Hematopoietic multipotent progenitor cell (in vitro differentiated cells): ENCODE measurements at regions not wholly inside any gene's neighbourhood (a gene's known extent, or its start where the extent isn't known, plus 50 kb on each side); places are given as distances from the start of the nearest gene placed in this dataset.
"Not testable (repeated sequence)": the region's sequence is repeated elsewhere in the genome, so short reads cannot be mapped to it uniquely, and the experiment has no call there.

Experiments
- DNase-seq, 3 donors: peaks; one replicate each; pipeline ENCODE4 v3.0.0-alpha.2; 2011 to 2015; ENCODE audit warnings: low read depth in 2 of 3, low spot score in 2 of 3

DNA sequence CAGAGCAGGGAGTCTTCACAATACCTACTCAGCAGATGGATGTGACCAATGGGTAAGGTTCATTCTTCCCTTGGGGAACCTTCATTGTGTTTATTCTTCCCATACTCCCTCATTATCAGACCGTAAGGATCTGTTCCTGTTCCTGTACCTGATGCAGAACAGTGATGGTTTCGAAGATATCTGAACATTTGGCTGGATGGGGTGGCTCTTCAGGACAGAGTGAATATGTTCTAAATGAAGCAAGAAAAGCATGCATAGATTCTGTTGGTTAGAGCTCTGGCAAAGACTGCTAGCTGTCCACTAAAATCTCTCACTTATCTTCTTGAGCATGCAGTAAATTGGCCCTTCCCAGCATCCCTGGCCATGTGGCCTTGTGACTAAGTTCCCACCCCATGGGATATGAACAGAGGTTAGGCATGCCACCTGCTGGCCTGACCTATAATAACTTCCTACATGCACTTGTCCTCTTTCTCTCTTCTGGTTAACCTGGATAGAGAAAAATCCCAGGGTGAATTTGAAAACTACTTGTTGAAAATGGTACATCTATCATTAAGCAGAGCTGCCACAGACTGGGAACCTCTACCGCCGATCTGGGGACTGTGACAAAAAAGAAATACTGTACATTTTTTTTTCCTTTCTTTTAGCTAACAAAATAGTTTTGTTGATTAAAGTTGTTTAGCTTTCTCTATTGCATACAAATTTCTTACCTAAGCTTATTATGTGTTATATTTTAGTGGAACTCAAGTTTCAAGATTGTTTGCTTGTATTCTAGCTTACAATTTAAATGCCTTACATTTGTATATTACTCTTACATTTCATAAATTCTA lies 60.0 kb upstream of the BANK1 start:
- DNase-seq: peak in 2 of 3 donors; percentile 59 to 75

DNA sequence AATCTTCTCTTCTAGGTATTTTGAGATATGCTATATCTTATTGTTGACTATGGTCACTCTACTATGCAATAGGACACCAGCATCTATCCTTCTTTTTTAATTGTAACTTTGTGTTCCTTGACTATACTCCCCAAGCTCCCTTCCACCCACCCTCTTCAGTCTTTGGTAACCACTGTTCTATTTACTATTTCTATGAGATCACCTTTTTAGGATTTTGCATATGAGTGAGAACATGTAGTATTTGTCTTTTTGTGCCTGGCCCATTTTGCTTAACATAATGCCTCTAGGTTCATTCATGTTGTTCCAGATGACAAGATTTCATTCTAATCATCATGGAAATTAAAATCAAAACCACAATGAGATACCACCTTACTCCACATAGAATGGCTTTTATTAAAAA lies 63.3 kb upstream of the BANK1 start:
- no peak for DNase-seq

DNA sequence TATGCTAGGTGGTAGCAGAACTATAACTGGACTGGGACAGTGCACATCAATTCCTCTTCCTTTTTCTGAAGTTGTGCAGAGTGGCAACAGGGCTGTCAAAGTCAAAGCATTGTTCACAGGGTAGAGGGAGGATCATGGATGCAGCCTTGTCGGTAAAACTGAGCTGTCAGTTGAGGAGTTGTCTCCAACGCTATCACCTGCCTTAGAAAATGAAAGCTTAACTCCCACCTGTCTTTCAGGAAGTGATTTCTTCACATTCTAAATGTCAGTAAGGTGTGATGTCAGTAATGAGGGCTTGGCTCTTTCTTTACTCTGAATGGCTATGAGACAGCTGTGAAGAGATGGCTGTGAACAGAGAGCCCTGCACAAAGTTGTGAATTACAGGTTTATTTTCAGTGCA lies 66.4 kb upstream of the BANK1 start:
- no peak for DNase-seq

DNA sequence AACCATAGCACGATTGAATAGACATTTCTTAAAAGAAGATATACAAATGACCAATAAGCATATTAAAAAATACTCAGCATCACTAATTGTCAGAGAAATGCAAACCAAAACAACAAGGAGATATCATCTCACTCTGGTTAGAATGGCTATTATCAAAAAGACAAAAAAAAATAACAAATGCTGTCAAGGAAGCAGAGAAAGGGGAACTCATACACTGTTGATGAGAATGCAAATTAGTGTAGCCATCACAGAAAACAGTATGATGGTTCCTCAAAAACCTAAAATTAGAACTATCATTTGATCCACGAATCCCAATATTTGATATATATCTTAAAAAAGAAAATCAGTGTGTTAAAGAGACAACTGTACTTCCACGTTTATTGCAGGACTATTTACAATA lies 71.7 kb upstream of the BANK1 start:
- DNase-seq: no peak

DNA sequence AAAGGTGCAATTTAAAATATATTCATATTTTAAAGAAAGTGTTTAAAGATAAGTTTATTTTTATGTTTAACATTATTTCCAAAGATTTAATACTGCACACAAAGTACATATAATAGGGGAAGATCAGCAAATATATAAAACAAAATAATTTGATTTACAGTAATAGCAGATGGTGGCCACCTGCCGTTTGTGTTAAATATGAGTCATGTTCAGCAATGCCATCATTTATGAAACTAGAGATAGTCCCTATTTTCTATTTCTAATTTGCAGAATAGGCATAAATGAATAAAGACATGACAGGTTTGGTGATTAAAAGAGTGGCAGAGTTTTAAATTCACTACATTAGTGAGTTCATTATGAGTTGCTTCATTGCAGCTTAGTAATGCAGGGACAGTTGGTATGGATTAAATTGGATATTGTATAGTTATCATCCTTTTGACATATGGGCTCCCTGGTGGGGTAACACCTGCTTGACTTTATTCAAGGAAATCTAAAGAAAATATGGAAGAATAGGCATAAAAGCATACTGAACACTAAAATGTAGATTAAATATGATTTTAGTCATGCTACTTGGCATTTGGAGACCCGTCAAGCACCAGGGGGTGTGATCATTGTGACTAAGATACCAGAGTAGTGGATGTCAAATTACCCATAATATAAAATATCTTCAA lies 78.8 kb upstream of the BANK1 start:
- no peak for DNase-seq

DNA sequence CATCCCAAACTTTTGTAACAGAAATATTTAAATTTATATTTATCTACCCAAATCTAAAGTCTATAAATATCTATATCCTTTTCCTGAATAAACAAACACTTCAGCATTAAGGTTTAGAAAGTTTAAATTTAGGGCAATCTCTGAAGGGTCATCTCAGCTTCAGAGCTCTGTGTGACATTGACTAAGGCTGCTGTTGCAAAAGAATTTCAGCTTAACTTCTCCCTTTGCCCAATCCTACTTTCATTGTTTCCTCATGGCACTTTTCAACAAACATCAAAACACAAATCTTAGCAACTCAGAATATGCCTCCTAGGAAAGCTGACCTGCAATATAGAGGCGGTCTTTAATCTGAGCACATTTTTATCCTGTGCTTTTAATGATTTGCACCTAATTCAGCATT lies 79.7 kb upstream of the BANK1 start:
- DNase-seq: no peak

DNA sequence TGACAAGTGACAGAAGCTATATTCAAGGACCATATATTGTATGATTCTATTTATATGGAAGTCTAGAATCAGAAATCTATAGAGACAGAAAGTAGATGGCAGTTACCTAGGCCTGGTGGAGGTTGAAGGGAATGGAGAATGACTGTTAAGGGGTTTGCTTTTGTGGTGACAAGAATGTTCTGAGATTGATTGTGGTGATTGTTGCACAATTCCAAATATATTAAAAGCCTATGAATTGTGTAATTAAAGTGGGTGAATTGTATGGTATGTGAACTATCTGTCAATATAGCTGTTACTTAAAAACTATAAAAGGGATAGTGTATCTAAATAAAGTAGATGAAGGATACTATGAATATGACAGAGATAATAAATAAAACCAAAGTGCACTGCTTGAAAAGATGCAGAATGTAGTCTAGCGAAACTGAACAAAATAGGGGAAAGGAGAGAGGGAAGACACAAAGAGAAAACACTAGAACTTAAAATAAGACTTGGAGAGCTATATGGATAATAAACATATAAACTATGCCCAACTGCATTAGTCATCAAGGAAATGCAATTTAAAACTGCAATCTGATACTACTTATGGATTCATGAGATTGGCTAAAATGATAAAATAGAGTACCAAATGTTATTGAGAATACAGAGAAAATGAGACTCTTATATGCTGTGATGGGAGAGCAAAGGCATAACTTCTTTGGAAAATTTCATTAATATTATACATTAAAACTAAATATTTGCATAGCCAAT lies 82.1 kb upstream of the BANK1 start:
- DNase-seq: no peak

DNA sequence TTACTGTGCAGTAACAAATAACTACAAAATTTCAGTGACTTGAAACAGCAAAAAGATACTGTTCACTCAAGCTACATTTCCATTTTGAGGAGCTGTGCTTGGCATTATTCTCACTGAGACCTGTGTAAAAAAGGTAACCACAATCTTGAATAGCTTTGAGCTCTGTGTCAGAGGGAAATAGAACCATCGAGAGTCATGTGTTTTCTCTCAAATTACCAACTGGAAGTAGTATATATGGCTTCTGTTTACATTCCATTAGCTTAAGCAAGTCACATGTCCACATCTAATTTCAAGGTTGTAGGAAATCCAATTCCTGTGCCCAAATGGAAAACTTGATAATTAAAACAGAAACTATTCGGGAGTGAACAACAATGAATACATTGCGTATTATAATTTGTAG lies 82.9 kb upstream of the BANK1 start:
- no peak for DNase-seq

DNA sequence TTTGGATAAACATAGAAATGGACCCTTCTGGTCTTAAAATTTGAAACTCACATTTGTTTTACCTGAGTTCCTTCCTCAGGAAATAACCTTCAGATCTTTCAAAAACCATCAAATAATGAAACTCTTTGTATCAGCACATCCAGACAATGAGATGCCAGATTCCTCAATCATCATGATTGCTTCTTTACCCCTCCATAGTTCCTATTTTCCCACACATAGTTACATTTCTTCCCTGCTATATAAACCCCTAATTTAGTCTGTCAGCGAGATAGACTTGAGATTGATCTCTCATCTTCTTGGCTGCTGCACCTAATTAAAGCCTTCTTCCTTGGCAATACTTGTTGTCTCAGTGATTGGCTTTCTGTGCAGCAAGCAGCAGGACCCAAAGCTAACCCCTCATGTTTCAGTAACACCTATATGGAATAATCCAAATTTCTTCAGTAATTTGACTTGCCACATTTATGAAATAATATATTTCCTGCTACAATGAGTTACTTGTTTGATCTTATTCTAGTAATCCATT lies 83.9 kb upstream of the BANK1 start:
- no peak for DNase-seq

DNA sequence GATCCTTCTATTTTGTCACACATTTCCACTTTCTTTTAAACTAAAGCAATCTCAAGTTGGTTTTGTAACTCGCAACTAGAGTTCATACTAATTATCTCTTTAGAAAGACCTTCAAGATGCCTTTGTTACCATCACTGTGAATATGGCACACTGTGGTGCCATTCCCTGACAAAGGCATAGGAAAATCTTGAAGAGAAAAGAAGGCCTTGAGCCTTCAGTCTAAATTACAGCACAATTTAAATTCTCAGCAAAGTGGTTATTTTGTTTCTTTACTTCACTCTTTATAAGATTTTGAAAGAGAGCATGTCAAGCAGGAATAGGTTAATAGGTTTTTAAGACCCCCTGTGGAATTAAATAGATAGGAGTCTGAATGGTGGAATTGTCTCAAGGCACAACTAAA lies 89.0 kb upstream of the BANK1 start:
- no peak for DNase-seq

DNA sequence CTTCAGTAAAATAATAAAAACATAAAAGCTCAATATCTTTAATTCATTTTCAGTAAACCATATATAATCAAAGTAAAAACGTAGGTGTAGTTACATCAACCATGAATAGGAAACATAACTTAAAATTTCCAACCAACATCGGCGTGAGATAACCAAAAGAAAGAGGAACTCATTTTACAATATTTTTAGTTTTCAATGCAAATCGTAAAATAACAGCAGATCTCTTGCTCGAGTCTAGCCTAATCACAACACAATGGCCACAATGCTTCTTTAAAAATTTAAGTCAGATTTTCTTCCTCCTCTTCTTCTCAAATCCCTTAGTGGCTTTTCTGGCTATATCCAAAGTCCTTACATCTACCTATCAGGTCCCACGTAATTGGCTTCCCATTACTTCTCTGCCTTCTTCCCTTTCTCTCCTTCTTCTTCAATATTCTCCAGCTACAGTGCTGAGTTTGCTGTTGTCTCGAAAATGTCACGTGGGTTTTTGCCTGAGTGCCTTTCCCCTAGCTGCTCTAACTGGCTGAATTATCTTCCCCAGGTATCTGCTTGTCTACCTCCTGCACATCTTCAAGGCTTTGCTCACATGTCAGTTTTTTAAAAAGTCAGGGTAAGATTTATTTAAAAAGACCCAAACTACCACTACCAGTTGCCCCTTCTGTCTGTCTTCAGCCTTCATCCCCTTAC lies 90.9 kb upstream of the BANK1 start:
- DNase-seq: peak in 1 of 3 donors; percentile 17

DNA sequence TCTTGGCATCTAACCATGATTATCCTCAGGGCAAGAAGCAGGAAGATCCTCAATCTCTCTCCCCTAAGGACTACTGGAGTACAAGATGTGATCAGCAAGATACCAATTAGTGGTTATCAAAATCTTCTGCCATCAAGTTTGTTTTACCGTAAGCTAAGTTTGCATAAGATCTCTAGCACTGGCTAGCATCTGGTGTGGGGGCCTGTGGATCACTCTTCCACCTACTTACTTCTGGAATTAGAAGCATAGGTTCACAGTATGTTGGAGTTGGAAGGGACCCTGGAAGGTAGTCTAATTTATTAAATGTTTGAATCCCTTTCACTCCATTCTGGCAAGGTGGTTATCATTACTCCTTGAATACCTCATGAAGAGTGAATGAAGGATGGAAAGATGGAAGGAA lies 93.3 kb upstream of the BANK1 start:
- no peak for DNase-seq

DNA sequence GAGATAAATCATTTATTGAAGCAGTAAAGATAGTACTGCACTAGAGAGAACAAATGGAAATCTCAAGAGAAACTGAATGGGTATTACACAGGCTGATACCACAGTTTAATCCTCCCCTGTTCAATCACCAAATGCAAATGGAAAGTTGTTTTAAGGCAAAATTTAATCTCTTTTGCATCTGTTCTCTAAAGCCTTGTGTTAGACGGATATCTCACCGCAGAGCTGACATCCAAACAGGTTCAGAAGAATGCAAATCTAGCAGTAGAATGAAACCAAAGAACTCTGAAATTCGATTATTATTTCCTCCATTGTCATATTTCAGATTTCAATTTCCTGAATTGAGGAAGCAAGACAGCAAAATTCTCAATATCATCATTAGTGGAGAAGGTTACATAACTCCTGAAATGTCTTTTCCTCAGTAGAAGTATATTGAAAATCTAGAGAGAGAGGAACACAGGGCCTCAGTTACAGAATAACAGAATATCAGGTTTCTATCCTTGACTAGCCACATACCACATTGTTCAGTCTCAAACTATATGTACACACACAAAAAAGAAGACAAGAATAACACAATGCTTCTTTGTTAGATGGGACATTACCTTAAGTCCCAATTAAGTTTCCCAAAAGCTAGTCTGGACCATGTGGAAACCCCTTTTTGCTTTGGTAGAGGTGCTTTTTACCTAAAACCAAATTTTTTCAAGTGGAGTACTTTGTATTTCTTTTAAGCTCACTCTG lies 94.1 kb upstream of the BANK1 start:
- no peak for DNase-seq

DNA sequence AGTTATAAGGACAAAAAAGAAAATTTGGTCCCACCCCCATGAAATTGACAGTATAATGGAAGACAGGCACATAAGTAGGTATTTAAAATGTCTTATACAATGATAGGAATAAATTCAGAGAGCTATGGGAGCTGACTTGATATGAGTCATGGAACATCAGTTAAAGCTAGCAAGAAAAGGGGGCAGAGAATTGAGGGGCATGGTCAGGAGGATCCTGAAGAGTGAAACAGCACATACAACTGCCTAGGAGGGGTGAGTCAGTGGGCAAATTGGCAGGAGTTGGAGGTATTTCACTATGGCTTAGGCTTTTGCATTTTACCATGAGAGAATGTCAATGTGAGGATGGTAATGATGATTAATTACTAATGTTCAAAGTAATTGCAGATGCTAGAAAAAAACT lies 95.4 kb upstream of the BANK1 start:
- DNase-seq: no peak

DNA sequence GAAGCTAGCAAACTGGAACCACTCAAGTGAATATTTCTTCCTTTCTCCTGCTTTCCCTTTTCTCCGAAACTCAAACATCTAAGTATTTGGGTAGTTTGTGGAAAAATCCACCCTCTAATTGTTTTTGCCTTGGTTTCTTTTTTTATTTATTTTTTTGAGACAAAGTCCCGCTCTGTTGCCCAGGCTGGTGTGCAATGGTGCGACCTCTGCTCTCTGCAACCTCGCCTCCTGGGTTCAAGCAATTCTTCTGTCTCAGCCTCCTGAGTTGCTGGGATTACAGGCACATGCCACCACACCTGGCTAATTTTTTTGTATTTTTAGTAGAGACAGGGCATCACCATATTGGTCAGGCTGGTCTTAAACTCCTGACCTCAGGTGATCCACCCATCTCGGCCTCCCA lies 96.1 kb upstream of the BANK1 start:
- DNase-seq: not testable (repeated sequence)

DNA sequence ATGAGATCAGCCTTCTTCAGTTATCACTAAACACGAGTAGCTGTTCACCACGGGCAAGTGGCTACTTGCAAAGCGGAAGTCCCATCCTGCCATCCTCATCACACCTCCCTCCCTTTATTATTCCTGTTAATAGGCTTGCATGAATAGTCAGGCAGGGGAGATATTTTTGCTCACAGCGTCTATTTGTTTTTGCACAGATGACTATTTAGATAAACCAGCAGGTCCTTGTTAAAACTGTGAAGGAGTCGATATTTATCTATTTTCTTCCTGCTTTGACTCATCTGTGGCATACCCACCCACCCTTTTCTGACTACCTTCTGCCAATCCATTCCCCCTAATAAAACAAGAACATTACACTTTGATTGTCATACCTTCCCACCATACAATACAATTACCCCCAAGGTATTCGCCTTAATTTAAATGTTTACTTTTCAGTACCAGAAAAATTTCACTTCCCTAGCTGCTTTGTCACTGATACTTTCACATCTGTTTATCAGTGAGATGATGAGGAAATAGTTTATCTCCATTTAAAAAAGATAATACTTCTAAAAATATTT lies 96.6 kb upstream of the BANK1 start:
- no peak for DNase-seq

DNA sequence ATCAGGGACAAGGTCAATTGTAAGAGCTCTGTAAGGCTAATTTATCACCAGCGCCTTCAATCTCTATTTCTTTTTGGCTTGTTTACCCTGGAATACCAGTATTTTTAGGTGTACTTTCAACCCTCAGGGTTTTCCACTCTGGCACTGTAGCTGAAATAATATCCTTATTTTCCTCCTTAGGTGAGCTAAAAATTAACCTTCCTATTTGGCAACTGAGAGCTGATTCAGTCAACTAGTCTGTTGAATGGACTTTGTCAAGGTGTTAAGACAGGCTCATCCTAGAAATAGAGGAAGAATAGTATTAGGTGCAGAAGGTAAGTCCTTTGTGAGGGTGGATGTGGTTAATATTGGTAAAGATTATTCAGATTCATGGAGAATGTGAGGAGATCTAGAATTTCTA lies 101.3 kb upstream of the BANK1 start:
- DNase-seq: no peak

DNA sequence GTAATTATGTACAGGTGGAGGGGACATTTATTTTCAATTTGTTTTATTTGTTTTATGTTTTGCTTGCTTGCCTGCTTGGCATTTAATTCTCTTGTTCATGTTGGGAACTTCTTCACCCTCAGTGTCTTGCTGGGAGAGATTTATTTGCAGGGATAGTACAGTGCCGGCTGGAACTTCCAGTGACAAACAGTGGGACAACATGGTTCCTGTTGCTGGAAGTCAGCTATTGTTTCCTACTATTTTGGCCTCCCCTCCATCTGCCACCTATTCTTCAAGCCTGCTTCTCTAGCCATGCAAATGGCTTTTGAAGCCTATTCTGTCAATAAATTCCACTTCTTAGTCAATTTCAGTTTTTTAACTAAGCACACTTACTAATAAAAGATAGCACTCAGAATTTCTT lies 105.4 kb upstream of the BANK1 start:
- no peak for DNase-seq

DNA sequence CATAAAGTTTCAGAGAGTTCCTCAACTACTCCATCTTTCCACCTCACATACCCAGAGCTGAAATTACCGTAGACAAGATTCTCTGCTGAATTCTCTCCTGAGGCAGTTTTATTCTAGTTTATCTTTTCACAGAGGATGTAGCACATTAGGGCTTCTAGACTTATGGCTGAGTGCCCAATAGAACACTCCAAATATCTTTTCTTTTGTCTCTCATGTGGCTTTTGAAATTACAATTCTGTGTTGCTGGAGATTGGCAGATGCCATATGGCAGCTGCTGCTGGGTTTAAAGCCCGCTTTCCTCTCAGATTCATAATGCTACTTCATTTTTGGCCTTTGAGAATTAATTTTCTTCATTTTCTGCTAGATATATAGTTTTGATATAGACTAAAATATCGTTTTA lies 107.6 kb upstream of the BANK1 start:
- DNase-seq: no peak

DNA sequence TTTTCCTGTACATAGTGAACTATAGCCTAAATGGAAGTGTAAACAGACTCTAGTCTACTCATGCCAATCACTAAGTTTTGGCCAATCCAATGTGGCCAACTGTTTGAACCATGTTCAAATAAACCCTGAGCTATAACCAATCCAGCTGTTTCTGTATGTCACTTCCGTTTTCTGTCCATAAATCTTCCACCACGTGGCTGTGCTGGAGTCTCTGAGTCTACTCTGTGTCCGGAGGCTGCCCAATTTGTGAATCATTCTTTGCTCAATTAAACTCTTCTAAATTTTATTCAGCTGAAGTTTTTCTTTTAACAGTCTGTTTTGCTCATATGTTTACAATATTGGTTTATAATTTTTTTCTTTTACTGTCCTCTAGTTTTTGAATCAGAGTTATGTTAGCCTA lies 112.3 kb upstream of the BANK1 start:
- no peak for DNase-seq
